ENCODE measurements at regions not wholly inside any gene's neighbourhood (a gene's known extent, or its start where the extent isn't known, plus 50 kb on each side); places are given as distances from the start of the nearest gene placed in this dataset.

- no peak for TF ChIP-seq CTCF (IDR thresholded peaks at IDR 0.05; ENCODE audit: low read depth, low read length, missing control alignments)
- no peak overlapping the region for H3K4me3 ChIP-seq (replicated peaks; ENCODE audit: low read depth, low read length)
- DNase-seq (ENCODE audit: extremely low read depth, low read depth), result no peak
Observed at GRCh38 chr12:130049666-130050065, 112.6 kb upstream of the FZD10 start.

- no peak overlapping the region for H3K4me3 ChIP-seq (replicated peaks; ENCODE audit: low read depth, low read length)
- DNase-seq (ENCODE audit: extremely low read depth, low read depth), result no peak
- TF ChIP-seq CTCF (IDR thresholded peaks at IDR 0.05; ENCODE audit: low read depth, low read length, missing control alignments), result no peak
Observed at GRCh38 chr12:130051900-130052299, 110.4 kb upstream of the FZD10 start.

GRCh38 chr12:130053651-130054069 lies 108.6 kb upstream of the FZD10 start:
- TF ChIP-seq CTCF (IDR thresholded peaks at IDR 0.05; ENCODE audit: low read depth, low read length, missing control alignments), result no peak
- H3K4me3 ChIP-seq (replicated peaks; ENCODE audit: low read depth, low read length), result no peak overlapping the region
- DNase-seq (ENCODE audit: extremely low read depth, low read depth), result no peak

- H3K4me3 ChIP-seq (replicated peaks; ENCODE audit: low read depth, low read length), result no peak overlapping the region
- DNase-seq (ENCODE audit: extremely low read depth, low read depth), result no peak
- no peak for TF ChIP-seq CTCF (IDR thresholded peaks at IDR 0.05; ENCODE audit: low read depth, low read length, missing control alignments)
Observed at GRCh38 chr12:130054803-130055202, 107.5 kb upstream of the FZD10 start.

GRCh38 chr12:130058926-130059472 lies 103.3 kb upstream of the FZD10 start:
- no peak for DNase-seq (ENCODE audit: extremely low read depth, low read depth)
- no peak for TF ChIP-seq CTCF (IDR thresholded peaks at IDR 0.05; ENCODE audit: low read depth, low read length, missing control alignments)
- no peak overlapping the region for H3K4me3 ChIP-seq (replicated peaks; ENCODE audit: low read depth, low read length)

- no peak for DNase-seq (ENCODE audit: extremely low read depth, low read depth)
- no peak overlapping the region for H3K4me3 ChIP-seq (replicated peaks; ENCODE audit: low read depth, low read length)
- TF ChIP-seq CTCF (IDR thresholded peaks at IDR 0.05; ENCODE audit: low read depth, low read length, missing control alignments), result no peak
Observed at GRCh38 chr12:130063866-130064265, 98.4 kb upstream of the FZD10 start.

- no peak for DNase-seq (ENCODE audit: extremely low read depth, low read depth)
- no peak overlapping the region for H3K4me3 ChIP-seq (replicated peaks; ENCODE audit: low read depth, low read length)
- no peak for TF ChIP-seq CTCF (IDR thresholded peaks at IDR 0.05; ENCODE audit: low read depth, low read length, missing control alignments)
Observed at GRCh38 chr12:130064999-130065398, 97.3 kb upstream of the FZD10 start.

Measured in HFF-Myc (cell line).